ENCODE measurements at regions not wholly inside any gene's neighbourhood (a gene's known extent, or its start where the extent isn't known, plus 50 kb on each side); places are given as distances from the start of the nearest gene placed in this dataset.

DNA sequence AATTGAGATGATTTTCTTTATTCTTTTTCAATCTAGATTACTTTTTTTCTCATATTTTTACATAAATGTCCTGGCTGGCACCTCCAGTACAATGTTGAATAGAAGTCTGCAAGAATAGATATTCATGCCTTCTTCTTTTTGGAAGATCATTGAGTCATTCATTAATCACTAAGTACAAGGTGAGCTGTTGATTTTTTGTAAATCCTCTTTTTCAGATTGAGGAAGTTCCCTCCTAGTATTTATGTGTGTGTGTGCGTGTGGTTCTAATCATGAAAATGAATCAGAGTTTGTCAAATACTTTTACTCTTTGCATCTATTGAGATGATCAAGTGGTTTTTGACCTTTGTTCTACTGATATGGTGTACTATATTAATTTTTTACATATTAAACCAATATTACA, 859.3 kb downstream of the KCNT2 start:
- TF ChIP-seq, protein P1, sequence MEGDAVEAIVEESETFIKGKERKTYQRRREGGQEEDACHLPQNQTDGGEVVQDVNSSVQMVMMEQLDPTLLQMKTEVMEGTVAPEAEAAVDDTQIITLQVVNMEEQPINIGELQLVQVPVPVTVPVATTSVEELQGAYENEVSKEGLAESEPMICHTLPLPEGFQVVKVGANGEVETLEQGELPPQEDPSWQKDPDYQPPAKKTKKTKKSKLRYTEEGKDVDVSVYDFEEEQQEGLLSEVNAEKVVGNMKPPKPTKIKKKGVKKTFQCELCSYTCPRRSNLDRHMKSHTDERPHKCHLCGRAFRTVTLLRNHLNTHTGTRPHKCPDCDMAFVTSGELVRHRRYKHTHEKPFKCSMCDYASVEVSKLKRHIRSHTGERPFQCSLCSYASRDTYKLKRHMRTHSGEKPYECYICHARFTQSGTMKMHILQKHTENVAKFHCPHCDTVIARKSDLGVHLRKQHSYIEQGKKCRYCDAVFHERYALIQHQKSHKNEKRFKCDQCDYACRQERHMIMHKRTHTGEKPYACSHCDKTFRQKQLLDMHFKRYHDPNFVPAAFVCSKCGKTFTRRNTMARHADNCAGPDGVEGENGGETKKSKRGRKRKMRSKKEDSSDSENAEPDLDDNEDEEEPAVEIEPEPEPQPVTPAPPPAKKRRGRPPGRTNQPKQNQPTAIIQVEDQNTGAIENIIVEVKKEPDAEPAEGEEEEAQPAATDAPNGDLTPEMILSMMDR (conservative IDR thresholded peaks at IDR 0.05), result no peak
- no peak for TF ChIP-seq EZH2 (IDR thresholded peaks at IDR 0.05; ENCODE audit: low read depth)

Measured in PC-9 (cell line).